Endothelial cell of umbilical vein (primary cell): ENCODE measurements at regions not wholly inside any gene's neighbourhood (a gene's known extent, or its start where the extent isn't known, plus 50 kb on each side); places are given as distances from the start of the nearest gene placed in this dataset.

Source experiments
- BruUV-seq: library from RNA; stranded (reverse); fragments of 400-500 nt; replicated peaks from 2 replicates; lab custom pipeline; 2021; lab: Mats Ljungman, UMichigan
- CTCF ChIA-PET: fragments of 300-600, 350-600 bp; sonication (Branson Sonifier 250); formaldehyde crosslinking; loops from one replicate; lab custom pipeline; 2021; ENCODE audit warnings: antibody characterized with exemption, inconsistent platforms; lab: Charles Lee
- POLR2A ChIA-PET: fragments of 300-600, 350-600 bp; sonication (Branson Sonifier 250); formaldehyde crosslinking; loops from one replicate; lab custom pipeline; 2021; ENCODE audit warnings: antibody characterized with exemption, inconsistent platforms; lab: Charles Lee
- DNase-seq: peaks from one replicate; pipeline ENCODE4 v3.0.0-alpha.2; 2011; ENCODE audit warnings: low read depth, low spot score
- FAIRE-seq: peaks from 2 replicates; lab custom pipeline; 2011; peaks lifted over from hg19 to GRCh38; lab: Jason Lieb, UNC
- H2AFZ ChIP-seq: 2 replicates; pipeline ENCODE4 v1.6.0; 2012; ENCODE audit warnings: low read depth, low read length, control low read depth, inconsistent platforms
- H3K27ac ChIP-seq: 2 replicates; pipeline ENCODE4 v1.5.1; 2011; ENCODE audit warnings: low read depth, mild to moderate bottlenecking, control low read depth, low read length, moderate library complexity; ENCODE audit not compliant: insufficient read depth
- H3K27me3 ChIP-seq, 2 experiments: 2 replicates each; pipeline versions ENCODE4 v1.6.0 to v1.6.1; 2011; ENCODE audit warnings: low read length in 2 of 2, mixed read lengths in 1 of 2; ENCODE audit not compliant: control insufficient read depth in 2 of 2, insufficient read depth in 2 of 2
- H3K36me3 ChIP-seq, 2 experiments: 2 replicates in 1 of 2; 3 replicates in 1 of 2; pipeline ENCODE4 v1.5.1; 2011; ENCODE audit warnings: low read length in 2 of 2, mild to moderate bottlenecking in 1 of 2, moderate library complexity in 1 of 2; ENCODE audit not compliant: control insufficient read depth in 2 of 2, insufficient read depth in 2 of 2; ENCODE audit errors: extremely low read depth in 1 of 2
- H3K4me1 ChIP-seq: 3 replicates; pipeline ENCODE4 v1.5.1; 2011; ENCODE audit warnings: mild to moderate bottlenecking, low read length; ENCODE audit not compliant: control insufficient read depth, insufficient read depth; ENCODE audit errors: extremely low read depth
- H3K4me2 ChIP-seq: 2 replicates; pipeline ENCODE4 v1.6.1; 2011; ENCODE audit warnings: low read length, control low read depth, mixed read lengths; ENCODE audit not compliant: insufficient read depth
- H3K4me3 ChIP-seq, 3 experiments: fragments of 200-600 bp in 1 of 3; sonication (generic), shearing (Covaris generic) in 1 of 3; replicated peaks in 1 of 3; 2 replicates each; pipeline ENCODE4 v1.5.1; 2011 to 2016; ENCODE audit warnings: control low read depth in 3 of 3, low read length in 3 of 3, mild to moderate bottlenecking in 2 of 3, inconsistent platforms in 1 of 3, low read depth in 1 of 3, moderate library complexity in 1 of 3; ENCODE audit not compliant: insufficient read depth in 1 of 3
- H3K79me2 ChIP-seq: 2 replicates; pipeline ENCODE4 v1.6.0; 2012; ENCODE audit warnings: low read length, inconsistent platforms; ENCODE audit not compliant: control insufficient read depth, insufficient read depth
- H3K9ac ChIP-seq: replicated peaks from 2 replicates; pipeline ENCODE3; 2011; ENCODE audit warnings: low read length, control low read depth; ENCODE audit not compliant: insufficient read depth; ENCODE audit errors: extremely low read depth
- H3K9me1 ChIP-seq: replicated peaks from 3 replicates; pipeline ENCODE4 v1.6.0; 2011; ENCODE audit warnings: mild to moderate bottlenecking, low read length; ENCODE audit not compliant: control insufficient read depth, insufficient read depth; ENCODE audit errors: extremely low read depth
- H3K9me3 ChIP-seq: replicated peaks from 2 replicates; pipeline ENCODE4 v1.5.1; 2012; ENCODE audit warnings: low read length, inconsistent platforms; ENCODE audit not compliant: control insufficient read depth, insufficient read depth
- H4K20me1 ChIP-seq: replicated peaks from 2 replicates; pipeline ENCODE3; 2011; ENCODE audit warnings: mild to moderate bottlenecking, low read length; ENCODE audit not compliant: control insufficient read depth, insufficient read depth; ENCODE audit errors: extremely low read depth
- CTCF ChIP-seq, 2 donors: IDR thresholded peaks; 1 replicate in 1 of 2; 2 replicates in 1 of 2; pipeline ENCODE4 v1.5.1; 2011; ENCODE audit warnings: low read length in 2 of 2, mild to moderate bottlenecking in 2 of 2, moderate library complexity in 2 of 2, control low read depth in 1 of 2, inconsistent platforms in 1 of 2, low read depth in 1 of 2; ENCODE audit not compliant: insufficient read depth in 1 of 2; ENCODE audit errors: extremely low read depth in 1 of 2
- FOS ChIP-seq: IDR thresholded peaks from 2 replicates; pipeline ENCODE4 v1.6.1; 2011; ENCODE audit warnings: mild to moderate bottlenecking, low read length, moderate library complexity, borderline replicate concordance; ENCODE audit not compliant: insufficient read depth
- GATA2 ChIP-seq: IDR thresholded peaks from 2 replicates; pipeline ENCODE4 v1.7.0; 2011; ENCODE audit warnings: low read depth, mild to moderate bottlenecking, moderate library complexity, mixed read lengths, low read length; ENCODE audit not compliant: insufficient read length, insufficient read depth
- MAX ChIP-seq: IDR thresholded peaks from 2 replicates; pipeline ENCODE4 v1.6.1; 2011; ENCODE audit not compliant: insufficient read depth, insufficient read length
- MYC ChIP-seq: IDR thresholded peaks from one replicate; pipeline ENCODE4 v1.6.1; 2011; ENCODE audit warnings: mild to moderate bottlenecking, low read depth, low read length
- POLR2AphosphoS5 ChIP-seq: IDR thresholded peaks from 2 replicates; pipeline ENCODE4 v1.6.1; 2012; ENCODE audit warnings: low read depth, mild to moderate bottlenecking, control low read depth, low read length, moderate library complexity; ENCODE audit not compliant: insufficient read depth
- dilution Hi-C: fragments of 300-500 bp; cut with MboI; formaldehyde crosslinking; loops from one replicate; pipeline ENCODE4 v1.15.0; 2019; ENCODE audit warnings: low sequenced_read_pairs; ENCODE audit not compliant: extremely low pct_ligation_motif_present
- intact Hi-C: fragments of 100-400 bp; cut with micrococcal nuclease; formaldehyde crosslinking; loops from one replicate; pipeline ENCODE4 v1.10.0; 2022

- Histone ChIP-seq H3K9me3 (no peaks in the 10 kb centered on the region), H3K4me2 (no peak overlapping the region), H2AFZ (no peak overlapping the region), H4K20me1 (no peaks in the 10 kb centered on the region), H3K9ac (no peak overlapping the region), H3K36me3 (no peaks in the 10 kb centered on the region), H3K4me1 (no peaks in the 10 kb centered on the region), H3K9me1 (no peaks in the 10 kb centered on the region), H3K27me3 (peaks cover 7 to 25% of the 10 kb centered on the region in 2 experiments), H3K4me3 (no peak overlapping the region), H3K27ac (no peak overlapping the region), H3K79me2 (no peaks in the 10 kb centered on the region)
- no TSS peak for BruUV-seq
- TF ChIP-seq FOS (no peak), CTCF (IDR thresholded peaks at IDR 0.05; ENCODE audit: extremely low read depth in 1 of 2, insufficient read depth in 1 of 2, low read depth in 1 of 2, low read length in 2 of 2) (no peak), MYC (no peak), POLR2AphosphoS5 (no peak), MAX (no peak), GATA2 (no peak)
- no peak for FAIRE-seq
- no peak for DNase-seq
- ChIA-PET POLR2A (no interaction called here), CTCF (no interaction called here)
- intact Hi-C loops, result no loop called here
- dilution Hi-C loops, result no loop called here
Observed at GRCh38 chr9:113724202-113724601, 151.9 kb upstream of the ZNF618 start.
